LNCaP clone FGC (cell line): ENCODE measurements at regions not wholly inside any gene's neighbourhood (a gene's known extent, or its start where the extent isn't known, plus 50 kb on each side); places are given as distances from the start of the nearest gene placed in this dataset.

Experiments
- DNase-seq: peaks from one replicate; pipeline ENCODE4 v3.0.0-alpha.2; 2011; ENCODE audit warnings: low read depth
- H3K4me3 ChIP-seq: 2 replicates; pipeline ENCODE4 v1.5.1; 2011; ENCODE audit warnings: mild to moderate bottlenecking, low read depth, low read length, control low read depth
- CTCF ChIP-seq: IDR thresholded peaks from 2 replicates; pipeline ENCODE4 v1.5.1; 2012; ENCODE audit warnings: mild to moderate bottlenecking; ENCODE audit not compliant: control insufficient read depth, insufficient read depth; ENCODE audit errors: extremely low read depth

GRCh38 chr1:58979677-58980076 lies 195.8 kb upstream of the JUN start:
- DNase-seq = no peak
- no peak for TF ChIP-seq CTCF
- H3K4me3 ChIP-seq = no peak overlapping the region

- no peak for TF ChIP-seq CTCF
- H3K4me3 ChIP-seq = no peak overlapping the region
- DNase-seq = no peak
Observed at GRCh38 chr1:58981392-58981791, 197.5 kb upstream of the JUN start.

GRCh38 chr1:58982259-58982998 lies 198.6 kb upstream of the JUN start:
- no peak for TF ChIP-seq CTCF
- no peak overlapping the region for H3K4me3 ChIP-seq
- peak; percentile 41 for DNase-seq

- TF ChIP-seq CTCF = no peak
- no peak overlapping the region for H3K4me3 ChIP-seq
- DNase-seq = no peak
Observed at GRCh38 chr1:58983162-58983561, 199.3 kb upstream of the JUN start.

GRCh38 chr1:58983633-58984245 lies 199.9 kb upstream of the JUN start:
- no peak for TF ChIP-seq CTCF
- H3K4me3 ChIP-seq = no peak overlapping the region
- DNase-seq = no peak

- H3K4me3 ChIP-seq = no peak overlapping the region
- DNase-seq = no peak
- no peak for TF ChIP-seq CTCF
Observed at GRCh38 chr1:58986996-58987767, 203.3 kb upstream of the JUN start.
